ENCODE measurements at regions not wholly inside any gene's neighbourhood (a gene's known extent, or its start where the extent isn't known, plus 50 kb on each side); places are given as distances from the start of the nearest gene placed in this dataset.

DNA sequence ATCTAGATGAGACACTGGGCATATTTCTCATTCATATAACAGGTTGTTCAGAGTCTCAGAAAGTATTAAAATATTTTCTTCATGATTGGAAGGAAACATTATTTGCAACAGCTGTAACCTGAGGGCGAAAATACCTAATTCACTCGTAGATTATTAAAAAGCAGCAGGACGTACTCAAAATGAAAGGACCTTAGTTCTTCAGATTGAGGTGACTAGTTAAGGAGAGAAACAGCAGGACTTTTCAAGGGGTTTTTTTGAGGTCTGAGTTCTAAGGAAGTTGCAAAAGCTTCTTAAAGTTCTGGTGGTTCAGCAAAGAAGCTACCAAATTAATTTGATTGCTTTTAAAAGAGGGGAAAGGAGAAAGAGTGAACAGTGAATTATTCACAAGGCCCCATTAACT, 174.9 kb downstream of the TMEM161B start:
- TF ChIP-seq, protein P1, sequence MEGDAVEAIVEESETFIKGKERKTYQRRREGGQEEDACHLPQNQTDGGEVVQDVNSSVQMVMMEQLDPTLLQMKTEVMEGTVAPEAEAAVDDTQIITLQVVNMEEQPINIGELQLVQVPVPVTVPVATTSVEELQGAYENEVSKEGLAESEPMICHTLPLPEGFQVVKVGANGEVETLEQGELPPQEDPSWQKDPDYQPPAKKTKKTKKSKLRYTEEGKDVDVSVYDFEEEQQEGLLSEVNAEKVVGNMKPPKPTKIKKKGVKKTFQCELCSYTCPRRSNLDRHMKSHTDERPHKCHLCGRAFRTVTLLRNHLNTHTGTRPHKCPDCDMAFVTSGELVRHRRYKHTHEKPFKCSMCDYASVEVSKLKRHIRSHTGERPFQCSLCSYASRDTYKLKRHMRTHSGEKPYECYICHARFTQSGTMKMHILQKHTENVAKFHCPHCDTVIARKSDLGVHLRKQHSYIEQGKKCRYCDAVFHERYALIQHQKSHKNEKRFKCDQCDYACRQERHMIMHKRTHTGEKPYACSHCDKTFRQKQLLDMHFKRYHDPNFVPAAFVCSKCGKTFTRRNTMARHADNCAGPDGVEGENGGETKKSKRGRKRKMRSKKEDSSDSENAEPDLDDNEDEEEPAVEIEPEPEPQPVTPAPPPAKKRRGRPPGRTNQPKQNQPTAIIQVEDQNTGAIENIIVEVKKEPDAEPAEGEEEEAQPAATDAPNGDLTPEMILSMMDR (conservative IDR thresholded peaks at IDR 0.05; ENCODE audit: low read depth, low read length) = no peak
- TF ChIP-seq EZH2 (IDR thresholded peaks at IDR 0.05; ENCODE audit: borderline replicate concordance, low read depth, low read length, poor library complexity, severe bottlenecking) = no peak

All from A673 (cell line).